ENCODE measurements at regions not wholly inside any gene's neighbourhood (a gene's known extent, or its start where the extent isn't known, plus 50 kb on each side); places are given as distances from the start of the nearest gene placed in this dataset.

DNA sequence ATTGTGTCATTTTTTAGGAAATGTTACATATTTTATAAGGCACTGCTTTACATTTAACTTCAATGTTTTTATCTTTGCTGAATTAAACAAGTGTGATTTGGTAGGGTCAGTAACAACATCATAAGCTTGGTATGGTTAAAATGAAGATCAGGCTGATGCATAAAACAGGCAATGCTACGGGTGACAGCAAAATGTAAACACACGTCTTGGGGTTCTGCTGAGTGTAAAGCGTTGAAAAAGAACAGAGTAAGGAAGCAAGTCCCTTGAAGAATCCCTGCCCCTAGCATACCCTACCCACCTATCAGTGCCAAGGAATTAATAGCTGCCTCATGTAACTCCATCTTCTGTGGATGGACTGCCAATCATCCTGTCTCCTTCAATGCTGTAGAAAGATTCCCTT, 157.0 kb downstream of the CBLL2 start:
- no peak for TF ChIP-seq ZFP30 (CRISPR knock-in tag; IDR thresholded peaks at IDR 0.05)
- TF ChIP-seq TCF4 (CRISPR knock-in tag; IDR thresholded peaks at IDR 0.05; ENCODE audit: borderline replicate concordance), result no peak
- no peak for TF ChIP-seq TSHZ2 (CRISPR knock-in tag; IDR thresholded peaks at IDR 0.05)
